B cell (primary cell): ENCODE measurements at regions not wholly inside any gene's neighbourhood (a gene's known extent, or its start where the extent isn't known, plus 50 kb on each side); places are given as distances from the start of the nearest gene placed in this dataset.

Experiments
- ATAC-seq: fragments of 200-7000 bp; cut with Tn5 transposase; one replicate; pipeline ENCODE4 v1.10.0; 2021; ENCODE audit warnings: low read depth, mild to moderate bottlenecking, moderate number of reproducible peaks, moderate library complexity
- CTCF ChIA-PET: fragments of 350-600 bp; sonication (Branson Sonifier 250); formaldehyde crosslinking; loops from one replicate; lab custom pipeline; 2021; ENCODE audit warnings: antibody characterized with exemption, inconsistent platforms; lab: Charles Lee
- POLR2A ChIA-PET: fragments of 350-600 bp; sonication (Branson Sonifier 250); formaldehyde crosslinking; loops from one replicate; lab custom pipeline; 2021; ENCODE audit warnings: antibody characterized with exemption; lab: Charles Lee
- DNase-seq: peaks from one replicate; pipeline ENCODE4 v3.0.0; 2013
- H2AFZ ChIP-seq: 2 replicates; pipeline ENCODE4 v1.6.1; 2012; ENCODE audit warnings: mild to moderate bottlenecking, low read depth, low read length; ENCODE audit not compliant: insufficient read depth, poor library complexity, severe bottlenecking
- H3K27ac ChIP-seq, 2 donors: 1 replicate in 1 of 2; 2 replicates in 1 of 2; pipeline ENCODE4 v1.5.1; 2012 to 2013; ENCODE audit warnings: low read length in 2 of 2, mild to moderate bottlenecking in 2 of 2, moderate library complexity in 1 of 2
- H3K27me3 ChIP-seq, 4 experiments: fragments of 200-600 bp in 1 of 4; sonication (generic) in 1 of 4; replicated peaks in 1 of 4; 1 replicate in 2 of 4; 2 replicates in 2 of 4; pipeline versions ENCODE4 v1.6.1 to v1.7.0; 2013 to 2016; ENCODE audit warnings: low read length in 3 of 4, mild to moderate bottlenecking in 2 of 4, mixed read lengths in 1 of 4, moderate library complexity in 1 of 4; ENCODE audit not compliant: insufficient read depth in 4 of 4, control insufficient read depth in 3 of 4; ENCODE audit errors: control extremely low read depth in 1 of 4
- H3K36me3 ChIP-seq, 2 experiments: replicated peaks in 1 of 2; 1 replicate in 1 of 2; 2 replicates in 1 of 2; pipeline versions ENCODE4 v1.6.1 to v1.7.1; 2013; ENCODE audit warnings: low read length in 1 of 2; ENCODE audit not compliant: insufficient read depth in 2 of 2, control insufficient read depth in 1 of 2; ENCODE audit errors: control extremely low read depth in 1 of 2, extremely low read depth in 1 of 2
- H3K4me1 ChIP-seq, 2 donors: fragments of 200-600 bp in 1 of 2; sonication (generic) in 1 of 2; 1 replicate in 1 of 2; 2 replicates in 1 of 2; pipeline versions ENCODE4 v1.5.1 to v1.6.1; 2013 to 2017; ENCODE audit warnings: low read length in 2 of 2; ENCODE audit not compliant: control insufficient read depth in 2 of 2, insufficient read depth in 2 of 2
- H3K4me2 ChIP-seq: replicated peaks from 2 replicates; pipeline ENCODE3; 2012; ENCODE audit warnings: mild to moderate bottlenecking, low read depth, low read length; ENCODE audit not compliant: poor library complexity, severe bottlenecking
- H3K4me3 ChIP-seq, 5 experiments: fragments of 200-600 bp in 1 of 5; sonication (generic) in 1 of 5; 1 replicate in 3 of 5; 2 replicates in 2 of 5; pipeline versions ENCODE4 v1.5.1 to v1.7.0; 2011 to 2016; ENCODE audit warnings: low read length in 4 of 5, mild to moderate bottlenecking in 4 of 5, low read depth in 2 of 5, control low read depth in 1 of 5, moderate library complexity in 1 of 5; ENCODE audit not compliant: insufficient read depth in 1 of 5; ENCODE audit errors: control extremely low read depth in 1 of 5, extremely low read depth in 1 of 5
- H3K79me2 ChIP-seq: fragments of 200-600 bp; sonication (generic); one replicate; pipeline ENCODE4 v1.6.0; 2016; ENCODE audit warnings: low read length; ENCODE audit not compliant: control insufficient read depth, insufficient read depth
- H3K9ac ChIP-seq: fragments of 200-600 bp; sonication (generic); 2 replicates; pipeline ENCODE4 v1.6.1; 2017; ENCODE audit warnings: mild to moderate bottlenecking, low read length, moderate library complexity
- H3K9me3 ChIP-seq, 3 donors: one replicate each; pipeline versions ENCODE4 v1.6.1 to v1.7.1; 2013; ENCODE audit warnings: low read length in 2 of 3; ENCODE audit not compliant: control insufficient read depth in 2 of 3, insufficient read depth in 1 of 3; ENCODE audit errors: control extremely low read depth in 1 of 3
- H4K20me1 ChIP-seq: 2 replicates; pipeline ENCODE4 v1.6.0; 2012; ENCODE audit warnings: mild to moderate bottlenecking, low read length; ENCODE audit not compliant: insufficient read depth, control insufficient read depth, poor library complexity, severe bottlenecking
- H3K27ac Mint-ChIP-seq: one replicate; pipeline ENCODE4 v1.8.0; 2021; ENCODE audit warnings: mixed read lengths
- H3K27me3 Mint-ChIP-seq: one replicate; pipeline ENCODE4 v1.8.0; 2021; ENCODE audit warnings: mixed read lengths
- H3K4me1 Mint-ChIP-seq: one replicate; pipeline ENCODE4 v1.8.0; 2021; ENCODE audit warnings: mixed read lengths
- H3K4me3 Mint-ChIP-seq: one replicate; pipeline ENCODE4 v1.8.0; 2021; ENCODE audit warnings: mixed read lengths
- H3K9me3 Mint-ChIP-seq: one replicate; pipeline ENCODE4 v1.8.0; 2022; ENCODE audit warnings: mixed read lengths; ENCODE audit not compliant: insufficient read depth
- CTCF ChIP-seq: fragments of 200-600 bp; IDR thresholded peaks from one replicate; pipeline ENCODE4 v1.8.0; 2022; ENCODE audit warnings: antibody characterized with exemption, mild to moderate bottlenecking
- EZH2 ChIP-seq: IDR thresholded peaks from 2 replicates; pipeline ENCODE4 v1.6.1; 2012; ENCODE audit warnings: borderline replicate concordance, low read depth, mild to moderate bottlenecking, moderate library complexity, low read length; ENCODE audit not compliant: insufficient read depth, poor library complexity, severe bottlenecking
- WGBS: methylation state at CpG from one replicate; pipeline ENCODE4 v1.1.5; 2013; ENCODE audit warnings: missing lambda C conversion rate; ENCODE audit not compliant: insufficient coverage; 5-methylcytosine and 5-hydroxymethylcytosine counted together
- intact Hi-C: fragments of 100-400 bp; cut with micrococcal nuclease; formaldehyde crosslinking; loops from one replicate; pipeline ENCODE4 v1.10.0; 2022

GRCh38 chr13:63195726-63196125, 1780.1 kb upstream of the PCDH20 start:
- CTCF ChIA-PET, result no interaction called here
- DNase-seq (no peak), ATAC-seq (no peak)
- no peak overlapping the region for H3K4me3 Mint-ChIP-seq
- Histone ChIP-seq H4K20me1 (no peaks in the 10 kb centered on the region), H3K27ac (no peak overlapping the region), H3K9ac (no peak overlapping the region), H3K4me3 (no peak overlapping the region), H3K27me3 (no peaks in the 10 kb centered on the region), H3K9me3 (peaks cover 1 to 3% (median 2%) of the 10 kb centered on the region in 3 donors), H3K36me3 (no peaks in the 10 kb centered on the region), H3K4me1 (no peaks in the 10 kb centered on the region), H3K79me2 (no peaks in the 10 kb centered on the region), H2AFZ (no peak overlapping the region), H3K4me2 (no peak overlapping the region)
- no CpG with 5 or more reads among the region's 1 CpG for WGBS
- H3K4me1 Mint-ChIP-seq, result no peaks in the 10 kb centered on the region
- no peak overlapping the region for H3K27ac Mint-ChIP-seq
- POLR2A ChIA-PET, result no interaction called here
- intact Hi-C loops, result no loop called here
- no peaks in the 10 kb centered on the region for H3K27me3 Mint-ChIP-seq
- TF ChIP-seq EZH2 (no peak), CTCF (no peak)
- peaks cover 6% of the 10 kb centered on the region for H3K9me3 Mint-ChIP-seq

- Histone ChIP-seq H3K79me2 (no peaks in the 10 kb centered on the region), H3K4me3 (no peak overlapping the region), H3K9me3 (peaks cover 0 to 2% (median under 1%) of the 10 kb centered on the region in 3 donors), H2AFZ (no peak overlapping the region), H3K4me2 (no peak overlapping the region), H3K4me1 (no peaks in the 10 kb centered on the region), H4K20me1 (no peaks in the 10 kb centered on the region), H3K9ac (no peak overlapping the region), H3K27ac (no peak overlapping the region), H3K36me3 (no peaks in the 10 kb centered on the region), H3K27me3 (no peaks in the 10 kb centered on the region)
- H3K9me3 Mint-ChIP-seq, result peaks cover 7% of the 10 kb centered on the region
- intact Hi-C loops, result no loop called here
- no peak overlapping the region for H3K4me3 Mint-ChIP-seq
- ChIA-PET POLR2A (no interaction called here), CTCF (no interaction called here)
- WGBS, result 98% methylated on average over 5 of the region's 5 CpGs
- TF ChIP-seq CTCF (no peak), EZH2 (no peak)
- no peaks in the 10 kb centered on the region for H3K4me1 Mint-ChIP-seq
- H3K27me3 Mint-ChIP-seq, result no peaks in the 10 kb centered on the region
- DNase-seq (no peak), ATAC-seq (no peak)
- no peak overlapping the region for H3K27ac Mint-ChIP-seq
Observed at GRCh38 chr13:63190742-63191141, 1775.1 kb upstream of the PCDH20 start.
